ENCODE measurements at regions not wholly inside any gene's neighbourhood (a gene's known extent, or its start where the extent isn't known, plus 50 kb on each side); places are given as distances from the start of the nearest gene placed in this dataset.
A peak's percentile ranks its signal among the peaks of the same experiment; 100 is the strongest.

GRCh38 chr4:119940557-119940956, 126.1 kb downstream of the MAD2L1 start:
- no peak for DNase-seq (ENCODE audit: low spot score)
- no peak for ATAC-seq
- CTCF ChIA-PET (ENCODE audit: low intra/inter-chr PET ratio, low total read pairs), result no interaction called here
- no peaks in the 10 kb centered on the region; the same call in 1 of the 2 replicates for H3K4me1 ChIP-seq (ENCODE audit: insufficient read depth, low read length)
- in situ Hi-C loops (cut with HindIII; ENCODE audit: extremely low pct_ligation_motif_present, low pct_unique_long_range_greater_than_20kb) (no loop called here), intact Hi-C loops (cut with micrococcal nuclease; ENCODE audit: unreplicated experiment) (no loop called here)
- TF ChIP-seq ZNF883 (CRISPR knock-in tag; IDR thresholded peaks at IDR 0.05; ENCODE audit: not compliant biosample characterization) (no peak), HDAC1 (CRISPR knock-in tag; IDR thresholded peaks at IDR 0.05) (no peak), CEBPG (CRISPR knock-in tag; IDR thresholded peaks at IDR 0.05) (no peak)
- POLR2A ChIA-PET, result no interaction called here
- BruUV-seq (replicated peaks), result no TSS peak
- no peak overlapping the region for H3K4me3 ChIP-seq (replicated peaks in 1 of 3; ENCODE audit: insufficient read depth in 1 of 3, low read depth in 2 of 3, low read length in 3 of 3)
- H3K4me2 ChIP-seq (ENCODE audit: low read depth, low read length), result no peak overlapping the region
- H3K9ac ChIP-seq (ENCODE audit: insufficient read depth, low read depth, low read length), result no peak overlapping the region
- no peak for FAIRE-seq
- no peaks in the 10 kb centered on the region for H3K79me2 ChIP-seq (ENCODE audit: insufficient read depth, low read length)
- no peaks in the 10 kb centered on the region for H3K9me3 ChIP-seq (ENCODE audit: low read length)
- no peaks in the 10 kb centered on the region for H4K20me1 ChIP-seq (ENCODE audit: insufficient read depth, low read length)
- 25% methylated on average over 1 of the region's 1 CpG for WGBS (ENCODE audit: low lambda C conversion rate)
- H2AFZ ChIP-seq (ENCODE audit: low read length), result no peak overlapping the region
- H3K36me3 ChIP-seq (replicated peaks in 1 of 2; ENCODE audit: control insufficient read depth in 1 of 2, insufficient read depth in 2 of 2, low read length in 2 of 2), result no peaks in the 10 kb centered on the region
- H3K27ac ChIP-seq (ENCODE audit: extremely low read length, insufficient read depth, low read length), result no peak overlapping the region
- no peaks in the 10 kb centered on the region; a peak in 1 of 5 replicates for H3K27me3 ChIP-seq (ENCODE audit: control insufficient read depth in 1 of 2, insufficient read depth in 2 of 2, low read length in 2 of 2)

GRCh38 chr4:119939071-119939995, 127.3 kb downstream of the MAD2L1 start:
- BruUV-seq (replicated peaks), result no TSS peak
- Histone ChIP-seq H3K9ac (ENCODE audit: insufficient read depth, low read depth, low read length) (no peak overlapping the region), H3K9me3 (ENCODE audit: low read length) (no peaks in the 10 kb centered on the region), H3K4me2 (ENCODE audit: low read depth, low read length) (no peak overlapping the region), H3K36me3 (replicated peaks in 1 of 2; ENCODE audit: control insufficient read depth in 1 of 2, insufficient read depth in 2 of 2, low read length in 2 of 2) (no peaks in the 10 kb centered on the region), H3K4me1 (ENCODE audit: insufficient read depth, low read length) (no peaks in the 10 kb centered on the region; the same call in 1 of the 2 replicates), H3K27ac (ENCODE audit: extremely low read length, insufficient read depth, low read length) (no peak overlapping the region), H4K20me1 (ENCODE audit: insufficient read depth, low read length) (no peaks in the 10 kb centered on the region), H2AFZ (ENCODE audit: low read length) (no peak overlapping the region), H3K4me3 (replicated peaks in 1 of 3; ENCODE audit: insufficient read depth in 1 of 3, low read depth in 2 of 3, low read length in 3 of 3) (no peak overlapping the region), H3K27me3 (ENCODE audit: control insufficient read depth in 1 of 2, insufficient read depth in 2 of 2, low read length in 2 of 2) (no peaks in the 10 kb centered on the region; a peak in 1 of 5 replicates), H3K79me2 (ENCODE audit: insufficient read depth, low read length) (no peaks in the 10 kb centered on the region)
- CTCF ChIA-PET (ENCODE audit: low intra/inter-chr PET ratio, low total read pairs), result no interaction called here
- intact Hi-C loops (cut with micrococcal nuclease; ENCODE audit: unreplicated experiment), result no loop called here
- ATAC-seq (no peak), DNase-seq (ENCODE audit: low spot score) (no peak), FAIRE-seq (no peak)
- TF ChIP-seq ATF7 (IDR thresholded peaks at IDR 0.05) (peak; percentile 19; the same call in 1 of the 2 replicates), ATF7 (CRISPR knock-in tag; IDR thresholded peaks at IDR 0.05) (no peak), ZNF639 (CRISPR knock-in tag; conservative IDR thresholded peaks at IDR 0.05) (no peak), CREM (IDR thresholded peaks at IDR 0.05) (no peak), CREM (CRISPR knock-in tag; IDR thresholded peaks at IDR 0.05) (no peak)
- POLR2A ChIA-PET, result no interaction called here
- 23% methylated on average over 6 of the region's 6 CpGs for WGBS (ENCODE audit: low lambda C conversion rate)
- in situ Hi-C loops (cut with HindIII; ENCODE audit: extremely low pct_ligation_motif_present, low pct_unique_long_range_greater_than_20kb), result no loop called here
